IPS-20b (cell line): ENCODE measurements at regions not wholly inside any gene's neighbourhood (a gene's known extent, or its start where the extent isn't known, plus 50 kb on each side); places are given as distances from the start of the nearest gene placed in this dataset.

Experiments
- H3K27ac ChIP-seq: one replicate; pipeline ENCODE4 v1.5.1; 2013; ENCODE audit warnings: low read length
- H3K27me3 ChIP-seq: 2 replicates; pipeline ENCODE4 v1.6.1; 2013; ENCODE audit warnings: mild to moderate bottlenecking, low read length, inconsistent platforms; ENCODE audit not compliant: insufficient read depth
- H3K36me3 ChIP-seq: 2 replicates; pipeline ENCODE4 v1.6.1; 2013; ENCODE audit warnings: low read depth, mild to moderate bottlenecking, inconsistent platforms, low read length, moderate library complexity; ENCODE audit not compliant: insufficient read depth
- H3K4me1 ChIP-seq: 2 replicates; pipeline ENCODE4 v1.6.1; 2013; ENCODE audit warnings: mild to moderate bottlenecking, control low read depth, inconsistent platforms, low read length, moderate library complexity; ENCODE audit not compliant: insufficient read depth
- H3K4me3 ChIP-seq: 2 replicates; pipeline ENCODE4 v1.5.1; 2013; ENCODE audit warnings: mild to moderate bottlenecking, low read length, inconsistent platforms
- H3K9ac ChIP-seq: 2 replicates; pipeline ENCODE4 v1.6.1; 2013; ENCODE audit warnings: low read depth, mild to moderate bottlenecking, inconsistent platforms, low read length, moderate library complexity
- H3K9me3 ChIP-seq: 2 replicates; pipeline ENCODE4 v1.6.1; 2013; ENCODE audit warnings: mild to moderate bottlenecking, low read depth, low read length, inconsistent platforms; ENCODE audit not compliant: insufficient read depth

GRCh38 chr3:159619341-159619885 lies 369.2 kb upstream of the IL12A start:
- Histone ChIP-seq H3K27me3 (no peaks in the 10 kb centered on the region), H3K36me3 (no peaks in the 10 kb centered on the region), H3K9ac (no peak overlapping the region), H3K27ac (no peak overlapping the region), H3K9me3 (no peaks in the 10 kb centered on the region), H3K4me3 (no peak overlapping the region), H3K4me1 (peaks cover 11% of the 10 kb centered on the region; the same call in 1 of the 2 replicates)

GRCh38 chr3:159620281-159620680 lies 368.4 kb upstream of the IL12A start:
- no peaks in the 10 kb centered on the region for H3K9me3 ChIP-seq
- no peaks in the 10 kb centered on the region for H3K27me3 ChIP-seq
- no peak overlapping the region for H3K4me3 ChIP-seq
- H3K4me1 ChIP-seq, result peaks cover 11% of the 10 kb centered on the region; the same call in 1 of the 2 replicates
- H3K36me3 ChIP-seq, result no peaks in the 10 kb centered on the region
- no peak overlapping the region for H3K9ac ChIP-seq
- no peak overlapping the region for H3K27ac ChIP-seq

- Histone ChIP-seq H3K4me3 (no peak overlapping the region), H3K27me3 (no peaks in the 10 kb centered on the region), H3K9me3 (no peaks in the 10 kb centered on the region), H3K9ac (no peak overlapping the region), H3K4me1 (peaks cover 11% of the 10 kb centered on the region; the same call in 1 of the 2 replicates), H3K36me3 (no peaks in the 10 kb centered on the region), H3K27ac (no peak overlapping the region)
These were observed 367.8 kb upstream of the IL12A start for GRCh38 chr3:159620873-159621272.

- no peak overlapping the region for H3K27ac ChIP-seq
- H3K4me1 ChIP-seq, result no peaks in the 10 kb centered on the region
These were observed 364.0 kb upstream of the IL12A start for GRCh38 chr3:159624616-159625015.

GRCh38 chr3:159625594-159625993 lies 363.0 kb upstream of the IL12A start:
- no peaks in the 10 kb centered on the region for H3K4me1 ChIP-seq
- no peak overlapping the region for H3K9ac ChIP-seq

More at GRCh38 chr3:159624616-159625015, 364.0 kb upstream of the IL12A start:
- H3K9ac ChIP-seq, result no peak overlapping the region
- H3K27me3 ChIP-seq, result no peaks in the 10 kb centered on the region
- H3K4me3 ChIP-seq, result no peak overlapping the region
- no peaks in the 10 kb centered on the region for H3K36me3 ChIP-seq
- no peaks in the 10 kb centered on the region for H3K9me3 ChIP-seq

GRCh38 chr3:159626598-159626997 lies 362.0 kb upstream of the IL12A start:
- no peak overlapping the region for H3K27ac ChIP-seq

More at GRCh38 chr3:159625594-159625993, 363.0 kb upstream of the IL12A start:
- Histone ChIP-seq H3K27me3 (no peaks in the 10 kb centered on the region), H3K9me3 (no peaks in the 10 kb centered on the region), H3K36me3 (no peaks in the 10 kb centered on the region), H3K27ac (no peak overlapping the region), H3K4me3 (no peak overlapping the region)

GRCh38 chr3:159627229-159627628 lies 361.4 kb upstream of the IL12A start:
- no peaks in the 10 kb centered on the region for H3K9me3 ChIP-seq
- H3K27me3 ChIP-seq, result no peaks in the 10 kb centered on the region
- H3K4me1 ChIP-seq, result no peaks in the 10 kb centered on the region
- no peak overlapping the region for H3K27ac ChIP-seq
- H3K36me3 ChIP-seq, result no peaks in the 10 kb centered on the region
- no peak overlapping the region for H3K4me3 ChIP-seq
- no peak overlapping the region for H3K9ac ChIP-seq

More at GRCh38 chr3:159626598-159626997, 362.0 kb upstream of the IL12A start:
- no peak overlapping the region for H3K9ac ChIP-seq
- no peaks in the 10 kb centered on the region for H3K27me3 ChIP-seq
- no peaks in the 10 kb centered on the region for H3K4me1 ChIP-seq
- no peaks in the 10 kb centered on the region for H3K36me3 ChIP-seq
- H3K9me3 ChIP-seq, result no peaks in the 10 kb centered on the region
- H3K4me3 ChIP-seq, result no peak overlapping the region

GRCh38 chr3:159627634-159628033 lies 361.0 kb upstream of the IL12A start:
- Histone ChIP-seq H3K9me3 (no peaks in the 10 kb centered on the region), H3K36me3 (no peaks in the 10 kb centered on the region), H3K4me3 (no peak overlapping the region), H3K9ac (no peak overlapping the region), H3K27ac (no peak overlapping the region), H3K27me3 (no peaks in the 10 kb centered on the region), H3K4me1 (no peaks in the 10 kb centered on the region)

GRCh38 chr3:159629329-159630084 lies 359.1 kb upstream of the IL12A start:
- Histone ChIP-seq H3K27me3 (no peaks in the 10 kb centered on the region), H3K36me3 (no peaks in the 10 kb centered on the region), H3K27ac (no peak overlapping the region), H3K9ac (no peak overlapping the region), H3K4me1 (peaks cover 5% of the 10 kb centered on the region; the same call in 1 of the 2 replicates), H3K9me3 (no peaks in the 10 kb centered on the region), H3K4me3 (no peak overlapping the region)

GRCh38 chr3:159631226-159631625 lies 357.4 kb upstream of the IL12A start:
- Histone ChIP-seq H3K9ac (no peak overlapping the region), H3K4me1 (peaks cover 5% of the 10 kb centered on the region; the same call in 1 of the 2 replicates), H3K27ac (no peak overlapping the region), H3K36me3 (no peaks in the 10 kb centered on the region), H3K27me3 (no peaks in the 10 kb centered on the region), H3K4me3 (no peak overlapping the region), H3K9me3 (no peaks in the 10 kb centered on the region)

GRCh38 chr3:159632128-159632527 lies 356.5 kb upstream of the IL12A start:
- H3K36me3 ChIP-seq, result no peaks in the 10 kb centered on the region
- H3K27ac ChIP-seq, result no peak overlapping the region
- H3K4me3 ChIP-seq, result no peak overlapping the region
- H3K27me3 ChIP-seq, result no peaks in the 10 kb centered on the region
- H3K9me3 ChIP-seq, result no peaks in the 10 kb centered on the region
- peaks cover 5% of the 10 kb centered on the region; the same call in 1 of the 2 replicates for H3K4me1 ChIP-seq
- H3K9ac ChIP-seq, result no peak overlapping the region

- Histone ChIP-seq H3K27me3 (no peaks in the 10 kb centered on the region), H3K4me3 (no peak overlapping the region), H3K27ac (no peak overlapping the region), H3K9ac (no peak overlapping the region), H3K9me3 (no peaks in the 10 kb centered on the region), H3K36me3 (no peaks in the 10 kb centered on the region), H3K4me1 (peaks cover 5% of the 10 kb centered on the region; the same call in 1 of the 2 replicates)
These were observed 355.8 kb upstream of the IL12A start for GRCh38 chr3:159632851-159633250.
